Testis (tissue), 2 donors: ENCODE measurements at regions not wholly inside any gene's neighbourhood (a gene's known extent, or its start where the extent isn't known, plus 50 kb on each side); places are given as distances from the start of the nearest gene placed in this dataset.

Experiments
- DNase-seq: peaks from one replicate; pipeline ENCODE4 v3.0.0-alpha.2; 2019
- H3K27ac ChIP-seq, 2 donors: fragments of 200-600 bp; sonication (generic); one replicate each; pipeline ENCODE4 v1.5.1; 2019
- H3K27me3 ChIP-seq: fragments of 200-600 bp; sonication (generic); one replicate; pipeline ENCODE4 v1.5.1; 2019
- H3K36me3 ChIP-seq: fragments of 200-600 bp; sonication (generic); one replicate; pipeline ENCODE4 v1.5.1; 2017; ENCODE audit warnings: low read depth; ENCODE audit errors: missing control alignments
- H3K4me1 ChIP-seq: fragments of 200-600 bp; sonication (generic); one replicate; pipeline ENCODE4 v1.5.1; 2019
- H3K4me3 ChIP-seq, 2 donors: fragments of 200-600 bp; sonication (generic); one replicate each; pipeline ENCODE4 v1.5.1; 2017 to 2019
- H3K9me3 ChIP-seq: fragments of 200-600 bp; sonication (generic); one replicate; pipeline ENCODE4 v1.5.1; 2017
- POLR2A ChIP-seq: fragments of 450-650 bp; IDR thresholded peaks from one replicate; pipeline ENCODE4 v1.6.1; 2017; ENCODE audit warnings: antibody characterized with exemption, mild to moderate bottlenecking, moderate library complexity
- WGBS, 2 donors: methylation state at CpG; one replicate each; pipeline ENCODE4 v1.1.5; 2018; 5-methylcytosine and 5-hydroxymethylcytosine counted together
- intact Hi-C: fragments of 100-400 bp; cut with DNase I; formaldehyde crosslinking; loops from one replicate; pipeline ENCODE4 v1.15.1; 2023; ENCODE audit warnings: low total_unique reads
- TF ChIP-seq, protein P1 (sequence below), 3 experiments: fragments of 450-650 bp in 2 of 3; fragments of 200-600 bp in 1 of 3; sonication (generic) in 1 of 3; IDR thresholded peaks; one replicate each; pipeline ENCODE4 v1.5.1; 2016 to 2019; ENCODE audit warnings: antibody characterized with exemption in 3 of 3, mild to moderate bottlenecking in 2 of 3, moderate library complexity in 1 of 3

DNA sequence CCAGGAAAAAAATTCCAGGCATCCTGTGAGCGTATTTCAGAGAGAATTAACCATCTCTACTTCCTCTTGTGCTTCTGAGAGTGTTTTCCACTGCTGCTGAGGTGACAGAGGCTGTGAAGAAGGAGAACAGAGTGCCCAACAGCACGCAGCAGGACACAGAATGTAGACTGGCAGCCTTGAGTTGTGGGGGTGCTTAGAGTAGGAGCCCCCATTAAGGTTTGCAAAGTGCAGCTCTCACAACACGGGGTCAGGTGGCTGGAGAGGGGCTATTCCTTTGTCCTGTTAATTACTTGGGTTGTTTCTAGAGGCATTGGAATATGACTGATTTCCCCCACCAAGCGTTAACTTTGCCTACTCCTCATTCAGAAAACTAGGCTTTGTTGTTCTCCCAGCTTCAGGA is 370.6 kb downstream of the TSHZ3 start:
- intact Hi-C loops, result no loop called here
- Histone ChIP-seq H3K4me1 (no peaks in the 10 kb centered on the region), H3K9me3 (no peaks in the 10 kb centered on the region), H3K27ac (no peak overlapping the region), H3K27me3 (no peaks in the 10 kb centered on the region), H3K36me3 (no peaks in the 10 kb centered on the region), H3K4me3 (no peak overlapping the region)
- TF ChIP-seq, protein P1, sequence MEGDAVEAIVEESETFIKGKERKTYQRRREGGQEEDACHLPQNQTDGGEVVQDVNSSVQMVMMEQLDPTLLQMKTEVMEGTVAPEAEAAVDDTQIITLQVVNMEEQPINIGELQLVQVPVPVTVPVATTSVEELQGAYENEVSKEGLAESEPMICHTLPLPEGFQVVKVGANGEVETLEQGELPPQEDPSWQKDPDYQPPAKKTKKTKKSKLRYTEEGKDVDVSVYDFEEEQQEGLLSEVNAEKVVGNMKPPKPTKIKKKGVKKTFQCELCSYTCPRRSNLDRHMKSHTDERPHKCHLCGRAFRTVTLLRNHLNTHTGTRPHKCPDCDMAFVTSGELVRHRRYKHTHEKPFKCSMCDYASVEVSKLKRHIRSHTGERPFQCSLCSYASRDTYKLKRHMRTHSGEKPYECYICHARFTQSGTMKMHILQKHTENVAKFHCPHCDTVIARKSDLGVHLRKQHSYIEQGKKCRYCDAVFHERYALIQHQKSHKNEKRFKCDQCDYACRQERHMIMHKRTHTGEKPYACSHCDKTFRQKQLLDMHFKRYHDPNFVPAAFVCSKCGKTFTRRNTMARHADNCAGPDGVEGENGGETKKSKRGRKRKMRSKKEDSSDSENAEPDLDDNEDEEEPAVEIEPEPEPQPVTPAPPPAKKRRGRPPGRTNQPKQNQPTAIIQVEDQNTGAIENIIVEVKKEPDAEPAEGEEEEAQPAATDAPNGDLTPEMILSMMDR (IDR thresholded peaks at IDR 0.05), result no peak
- no peak for TF ChIP-seq POLR2A
- no peak for DNase-seq
- WGBS, 2 donors, result 70 to 77% methylated on average over 4 of the region's 4 CpGs

DNA sequence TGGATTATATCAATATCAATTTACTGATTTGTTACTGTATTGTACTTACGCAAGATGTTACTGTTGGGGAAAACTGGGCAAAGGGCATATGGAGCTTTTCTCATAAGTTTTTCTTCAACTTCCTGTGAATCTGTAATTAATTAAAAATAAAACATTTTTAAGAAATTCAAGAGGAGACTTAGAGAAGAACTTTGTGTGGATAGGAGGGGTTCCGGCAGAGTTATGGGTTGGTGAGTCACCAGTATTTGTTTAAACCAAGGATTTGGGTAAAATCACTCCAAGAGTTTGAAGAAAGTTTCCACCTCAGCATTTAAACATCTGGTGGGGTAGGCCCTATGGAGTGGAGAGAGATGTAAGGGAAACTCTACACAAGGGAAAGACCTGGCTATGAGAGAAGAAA is 379.6 kb downstream of the TSHZ3 start:
- intact Hi-C loops, result no loop called here
- Histone ChIP-seq H3K4me3 (no peak overlapping the region), H3K27me3 (no peaks in the 10 kb centered on the region), H3K9me3 (no peaks in the 10 kb centered on the region), H3K36me3 (no peaks in the 10 kb centered on the region), H3K4me1 (no peaks in the 10 kb centered on the region), H3K27ac (no peak overlapping the region)
- no peak for DNase-seq
- TF ChIP-seq POLR2A, result no peak
- TF ChIP-seq, protein P1 (IDR thresholded peaks at IDR 0.05), result no peak
- WGBS, 2 donors, result 89 to 92% methylated on average over 2 of the region's 2 CpGs

DNA sequence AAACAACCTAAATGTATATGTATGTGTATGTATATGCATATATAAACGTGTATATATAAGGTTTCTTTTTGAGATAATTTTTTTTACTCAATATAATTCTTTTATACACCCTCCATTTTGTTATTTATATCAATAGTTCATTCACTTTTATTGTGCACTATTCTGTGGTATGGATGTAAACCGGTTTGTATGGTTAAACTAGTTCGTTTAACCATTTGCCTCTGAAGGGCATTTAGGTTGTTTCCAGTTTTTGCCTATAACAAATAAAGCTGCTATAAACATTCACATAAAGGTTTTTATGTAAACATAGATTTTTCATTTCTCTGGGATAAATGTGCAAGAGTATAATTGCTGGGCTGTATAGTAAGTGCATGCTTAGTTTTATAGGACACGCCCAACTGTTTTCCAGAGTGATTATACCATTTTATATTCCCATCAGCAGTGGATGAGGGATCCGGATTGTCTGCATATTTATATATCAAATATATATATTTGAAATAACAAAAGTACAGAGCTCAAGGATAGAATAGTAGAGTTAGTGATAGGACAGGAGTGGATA is 380.3 kb downstream of the TSHZ3 start:
- TF ChIP-seq, protein P1 (IDR thresholded peaks at IDR 0.05), result no peak
- TF ChIP-seq POLR2A, result no peak
- 77 to 91% methylated on average over 5 of the region's 5 CpGs for WGBS, 2 donors
- DNase-seq, result no peak
- Histone ChIP-seq H3K27ac (no peak overlapping the region), H3K4me1 (no peaks in the 10 kb centered on the region), H3K4me3 (no peak overlapping the region), H3K36me3 (no peaks in the 10 kb centered on the region), H3K27me3 (no peaks in the 10 kb centered on the region), H3K9me3 (no peaks in the 10 kb centered on the region)
- intact Hi-C loops, result no loop called here

DNA sequence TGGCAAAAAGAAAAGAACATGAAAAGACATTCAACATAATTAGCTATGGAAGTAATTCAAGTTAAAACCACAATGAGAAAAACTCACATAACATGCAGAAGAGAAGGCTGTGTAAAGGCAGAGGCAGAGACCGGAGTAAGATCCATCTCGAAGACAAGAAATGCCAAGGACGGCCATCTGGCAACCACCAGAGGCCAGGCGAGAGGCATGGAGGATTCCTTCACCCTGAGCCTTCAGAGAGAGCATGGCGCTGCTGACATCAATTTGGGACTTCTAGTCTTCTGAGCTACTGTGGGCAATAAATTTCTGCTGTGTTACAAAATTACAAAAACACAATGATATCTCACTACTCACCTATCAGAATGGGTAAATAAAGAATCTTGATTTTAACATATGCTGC is 381.0 kb downstream of the TSHZ3 start:
- Histone ChIP-seq H3K4me3 (no peak overlapping the region), H3K36me3 (no peaks in the 10 kb centered on the region), H3K27me3 (no peaks in the 10 kb centered on the region), H3K9me3 (no peaks in the 10 kb centered on the region), H3K27ac (no peak overlapping the region), H3K4me1 (no peaks in the 10 kb centered on the region)
- 84 to 85% methylated on average over 5 of the region's 5 CpGs for WGBS, 2 donors
- intact Hi-C loops, result no loop called here
- no peak for DNase-seq
- TF ChIP-seq, protein P1 (IDR thresholded peaks at IDR 0.05), result no peak

DNA sequence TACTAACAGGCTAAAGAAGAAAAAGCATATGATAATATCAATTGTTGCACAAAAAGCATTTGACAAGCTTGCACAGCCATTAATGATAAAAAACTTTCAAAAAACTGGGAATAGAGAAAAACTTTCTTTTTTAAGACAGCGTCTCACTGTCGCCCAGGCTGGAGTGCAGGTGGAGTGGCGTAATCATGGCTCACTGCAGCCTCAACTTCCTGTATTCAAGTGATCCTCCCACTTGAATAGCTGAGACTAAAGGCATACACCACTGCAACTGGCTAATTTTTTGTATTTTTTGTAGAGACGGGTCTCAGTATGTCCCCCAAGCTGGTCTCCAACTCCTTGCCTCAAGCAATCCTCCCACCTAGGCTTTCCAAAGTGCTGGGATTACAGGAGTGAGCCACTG is 382.8 kb downstream of the TSHZ3 start:
- intact Hi-C loops, result no loop called here
- no peak overlapping the region for H3K27ac ChIP-seq
- H3K27me3 ChIP-seq, result no peaks in the 10 kb centered on the region
- no peaks in the 10 kb centered on the region for H3K36me3 ChIP-seq
- DNase-seq, result no peak
- no peak overlapping the region for H3K4me3 ChIP-seq
- 92 to 93% methylated on average over 4 of the region's 4 CpGs for WGBS, 2 donors
- no peaks in the 10 kb centered on the region for H3K4me1 ChIP-seq
- no peaks in the 10 kb centered on the region for H3K9me3 ChIP-seq
- TF ChIP-seq, protein P1 (IDR thresholded peaks at IDR 0.05), result no peak
- no peak for TF ChIP-seq POLR2A
